Neuron (in vitro differentiated cells): ENCODE measurements at regions not wholly inside any gene's neighbourhood (a gene's known extent, or its start where the extent isn't known, plus 50 kb on each side); places are given as distances from the start of the nearest gene placed in this dataset.

ENCODE experiments used
- H2AFZ ChIP-seq: one replicate; pipeline ENCODE4 v1.6.1; 2013; ENCODE audit warnings: low read depth, mild to moderate bottlenecking, inconsistent platforms, low read length, moderate library complexity
- H3K27me3 ChIP-seq: one replicate; pipeline ENCODE4 v1.6.1; 2013; ENCODE audit warnings: low read length; ENCODE audit not compliant: insufficient read depth
- H3K36me3 ChIP-seq: one replicate; pipeline ENCODE4 v1.6.1; 2013; ENCODE audit warnings: low read length; ENCODE audit not compliant: insufficient read depth
- H3K4me1 ChIP-seq: one replicate; pipeline ENCODE4 v1.6.1; 2013; ENCODE audit warnings: low read length; ENCODE audit not compliant: insufficient read depth
- H3K4me3 ChIP-seq: 2 replicates; pipeline ENCODE4 v1.5.1; 2013; ENCODE audit warnings: mild to moderate bottlenecking, low read length, moderate library complexity
- H3K9me3 ChIP-seq: one replicate; pipeline ENCODE4 v1.6.1; 2013; ENCODE audit warnings: low read length

GRCh38 chr11:110766316-110766715 lies 54.1 kb upstream of the ARHGAP20 start:
- Histone ChIP-seq H3K36me3 (no peaks in the 10 kb centered on the region), H2AFZ (no peak overlapping the region), H3K4me1 (peaks cover 12% of the 10 kb centered on the region), H3K9me3 (no peaks in the 10 kb centered on the region), H3K4me3 (no peak overlapping the region), H3K27me3 (no peaks in the 10 kb centered on the region)

- no peak overlapping the region for H2AFZ ChIP-seq
- peaks cover 12% of the 10 kb centered on the region for H3K4me1 ChIP-seq
- H3K27me3 ChIP-seq = no peaks in the 10 kb centered on the region
- H3K4me3 ChIP-seq = no peak overlapping the region
- H3K9me3 ChIP-seq = no peaks in the 10 kb centered on the region
- H3K36me3 ChIP-seq = no peaks in the 10 kb centered on the region
These were observed 52.2 kb upstream of the ARHGAP20 start for GRCh38 chr11:110764485-110764884.

GRCh38 chr11:110763249-110764011 lies 51.2 kb upstream of the ARHGAP20 start:
- Histone ChIP-seq H3K36me3 (no peaks in the 10 kb centered on the region), H3K27me3 (no peaks in the 10 kb centered on the region), H3K4me1 (peaks cover 12% of the 10 kb centered on the region), H2AFZ (peak overlapping the region; percentile 57), H3K9me3 (no peaks in the 10 kb centered on the region), H3K4me3 (no peak overlapping the region)

- no peaks in the 10 kb centered on the region for H3K36me3 ChIP-seq
- H2AFZ ChIP-seq = no peak overlapping the region
- H3K4me3 ChIP-seq = no peak overlapping the region
- H3K9me3 ChIP-seq = no peaks in the 10 kb centered on the region
- H3K4me1 ChIP-seq = peaks cover 12% of the 10 kb centered on the region
- no peaks in the 10 kb centered on the region for H3K27me3 ChIP-seq
These were observed 50.4 kb upstream of the ARHGAP20 start for GRCh38 chr11:110762590-110762989.
